ENCODE measurements at regions not wholly inside any gene's neighbourhood (a gene's known extent, or its start where the extent isn't known, plus 50 kb on each side); places are given as distances from the start of the nearest gene placed in this dataset.

GRCh38 chr5:173802670-173803165 is 85.4 kb upstream of the CPEB4 start:
- TF ChIP-seq, protein P1, sequence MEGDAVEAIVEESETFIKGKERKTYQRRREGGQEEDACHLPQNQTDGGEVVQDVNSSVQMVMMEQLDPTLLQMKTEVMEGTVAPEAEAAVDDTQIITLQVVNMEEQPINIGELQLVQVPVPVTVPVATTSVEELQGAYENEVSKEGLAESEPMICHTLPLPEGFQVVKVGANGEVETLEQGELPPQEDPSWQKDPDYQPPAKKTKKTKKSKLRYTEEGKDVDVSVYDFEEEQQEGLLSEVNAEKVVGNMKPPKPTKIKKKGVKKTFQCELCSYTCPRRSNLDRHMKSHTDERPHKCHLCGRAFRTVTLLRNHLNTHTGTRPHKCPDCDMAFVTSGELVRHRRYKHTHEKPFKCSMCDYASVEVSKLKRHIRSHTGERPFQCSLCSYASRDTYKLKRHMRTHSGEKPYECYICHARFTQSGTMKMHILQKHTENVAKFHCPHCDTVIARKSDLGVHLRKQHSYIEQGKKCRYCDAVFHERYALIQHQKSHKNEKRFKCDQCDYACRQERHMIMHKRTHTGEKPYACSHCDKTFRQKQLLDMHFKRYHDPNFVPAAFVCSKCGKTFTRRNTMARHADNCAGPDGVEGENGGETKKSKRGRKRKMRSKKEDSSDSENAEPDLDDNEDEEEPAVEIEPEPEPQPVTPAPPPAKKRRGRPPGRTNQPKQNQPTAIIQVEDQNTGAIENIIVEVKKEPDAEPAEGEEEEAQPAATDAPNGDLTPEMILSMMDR (IDR thresholded peaks at IDR 0.05; ENCODE audit: low read depth, low read length, missing input control) = no peak
- TF ChIP-seq GABPA (IDR thresholded peaks at IDR 0.05 in 1 of 2, conservative IDR thresholded peaks at IDR 0.05 in 1 of 2) (peak in 1 of 2 donors; percentile 50), ATF3 (IDR thresholded peaks at IDR 0.05) (peak; percentile 92), HNF4A (conservative IDR thresholded peaks at IDR 0.05) (peak; percentile 94 to 98), HNF4G (IDR thresholded peaks at IDR 0.05) (peak; percentile 91)

All from liver (tissue), 3 donors.